Suprapubic skin (tissue), 4 donors: ENCODE measurements at regions not wholly inside any gene's neighbourhood (a gene's known extent, or its start where the extent isn't known, plus 50 kb on each side); places are given as distances from the start of the nearest gene placed in this dataset.
"Not testable (repeated sequence)": the region's sequence is repeated elsewhere in the genome, so short reads cannot be mapped to it uniquely, and the experiment has no call there.

Source experiments
- DNase-seq, 2 donors: peaks; one replicate each; pipeline ENCODE4 v3.0.0-alpha.2; 2019; ENCODE audit warnings: low spot score in 2 of 2
- H3K27ac ChIP-seq: fragments of 200-600 bp; sonication (generic); one replicate; pipeline ENCODE4 v1.5.1; 2019
- H3K27me3 ChIP-seq: fragments of 200-600 bp; sonication (generic); one replicate; pipeline ENCODE4 v1.5.1; 2019
- H3K36me3 ChIP-seq: fragments of 200-600 bp; sonication (generic); one replicate; pipeline ENCODE4 v1.5.1; 2019
- H3K4me1 ChIP-seq: fragments of 200-600 bp; sonication (generic); one replicate; pipeline ENCODE4 v1.5.1; 2019
- H3K4me3 ChIP-seq: fragments of 200-600 bp; sonication (generic); one replicate; pipeline ENCODE4 v1.5.1; 2019; ENCODE audit warnings: mild to moderate bottlenecking
- H3K9me3 ChIP-seq: fragments of 200-600 bp; sonication (generic); one replicate; pipeline ENCODE4 v1.5.1; 2019
- CTCF ChIP-seq, 2 donors: fragments of 200-600 bp in 1 of 2; fragments of 450-650 bp in 1 of 2; sonication (generic) in 1 of 2; IDR thresholded peaks; one replicate each; pipeline ENCODE4 v1.5.1; 2016 to 2019; ENCODE audit warnings: antibody characterized with exemption in 2 of 2, mild to moderate bottlenecking in 1 of 2, moderate library complexity in 1 of 2
- EP300 ChIP-seq: sonication (generic); formaldehyde crosslinking; IDR thresholded peaks from one replicate; pipeline ENCODE4 v1.6.1; 2017; ENCODE audit warnings: antibody characterized with exemption
- POLR2A ChIP-seq, 2 donors: fragments of 450-650 bp; IDR thresholded peaks; one replicate each; pipeline ENCODE4 v1.6.1; 2017; ENCODE audit warnings: antibody characterized with exemption in 2 of 2, mild to moderate bottlenecking in 2 of 2, moderate library complexity in 2 of 2
- POLR2AphosphoS5 ChIP-seq, 3 donors: sonication (generic); formaldehyde crosslinking; IDR thresholded peaks; one replicate each; pipeline ENCODE4 v1.6.1; 2017; ENCODE audit warnings: antibody characterized with exemption in 3 of 3
- WGBS: methylation state at CpG from one replicate; pipeline ENCODE4 v1.1.5; 2018; 5-methylcytosine and 5-hydroxymethylcytosine counted together

GRCh38 chr9:25094518-25094917, 548.8 kb upstream of the IZUMO3 start:
- WGBS: 89% methylated on average over 3 of the region's 3 CpGs

GRCh38 chr9:25078202-25078601, 532.5 kb upstream of the IZUMO3 start:
- no peak for DNase-seq
- Histone ChIP-seq H3K27me3 (no peaks in the 10 kb centered on the region), H3K4me3 (no peak overlapping the region), H3K27ac (no peak overlapping the region), H3K9me3 (peaks cover 4% of the 10 kb centered on the region), H3K4me1 (no peaks in the 10 kb centered on the region), H3K36me3 (no peaks in the 10 kb centered on the region)
- 74% methylated on average over 3 of the region's 3 CpGs for WGBS
- TF ChIP-seq CTCF (IDR thresholded peaks at IDR 0.05): no peak
- no peak for TF ChIP-seq POLR2AphosphoS5 (IDR thresholded peaks at IDR 0.05)
- TF ChIP-seq EP300: no peak
- TF ChIP-seq POLR2A (IDR thresholded peaks at IDR 0.05): no peak

More at GRCh38 chr9:25094518-25094917, 548.8 kb upstream of the IZUMO3 start:
- Histone ChIP-seq H3K9me3 (no peaks in the 10 kb centered on the region), H3K4me1 (no peaks in the 10 kb centered on the region), H3K27me3 (no peaks in the 10 kb centered on the region), H3K4me3 (no peak overlapping the region), H3K27ac (no peak overlapping the region), H3K36me3 (no peaks in the 10 kb centered on the region)
- no peak for DNase-seq
- no peak for TF ChIP-seq CTCF (IDR thresholded peaks at IDR 0.05)

GRCh38 chr9:25048098-25048724, 502.5 kb upstream of the IZUMO3 start:
- DNase-seq: no peak
- Histone ChIP-seq H3K27ac (no peak overlapping the region), H3K36me3 (no peaks in the 10 kb centered on the region), H3K9me3 (no peaks in the 10 kb centered on the region), H3K4me1 (no peaks in the 10 kb centered on the region), H3K4me3 (no peak overlapping the region), H3K27me3 (no peaks in the 10 kb centered on the region)
- no peak for TF ChIP-seq POLR2AphosphoS5 (IDR thresholded peaks at IDR 0.05)
- no peak for TF ChIP-seq CTCF (IDR thresholded peaks at IDR 0.05)
- TF ChIP-seq POLR2A (IDR thresholded peaks at IDR 0.05): no peak
- no peak for TF ChIP-seq EP300
- WGBS: 83% methylated on average over 1 of the region's 1 CpG

- H3K9me3 ChIP-seq, H3K36me3 ChIP-seq, H3K4me1 ChIP-seq, H3K4me3 ChIP-seq, DNase-seq, H3K27ac ChIP-seq, H3K27me3 ChIP-seq: not testable (repeated sequence)
- WGBS: 81% methylated on average over 8 of the region's 8 CpGs
Observed at GRCh38 chr9:25045469-25045868, 499.8 kb upstream of the IZUMO3 start.

- no peak for TF ChIP-seq EP300
- TF ChIP-seq POLR2A (IDR thresholded peaks at IDR 0.05): no peak
- TF ChIP-seq POLR2AphosphoS5 (IDR thresholded peaks at IDR 0.05): no peak
- TF ChIP-seq CTCF (IDR thresholded peaks at IDR 0.05): no peak
- Histone ChIP-seq H3K27ac (no peak overlapping the region), H3K4me3 (no peak overlapping the region), H3K9me3 (no peaks in the 10 kb centered on the region), H3K4me1 (no peaks in the 10 kb centered on the region), H3K36me3 (no peaks in the 10 kb centered on the region), H3K27me3 (no peaks in the 10 kb centered on the region)
- WGBS: 68% methylated on average over 2 of the region's 2 CpGs
- no peak for DNase-seq
Observed at GRCh38 chr9:25029743-25030142, 484.0 kb upstream of the IZUMO3 start.

GRCh38 chr9:25025686-25026085, 480.0 kb upstream of the IZUMO3 start:
- no peaks in the 10 kb centered on the region for H3K4me1 ChIP-seq
- TF ChIP-seq EP300 (no peak), CTCF (IDR thresholded peaks at IDR 0.05) (no peak), POLR2A (IDR thresholded peaks at IDR 0.05) (no peak), POLR2AphosphoS5 (IDR thresholded peaks at IDR 0.05) (no peak)
- H3K36me3 ChIP-seq: no peaks in the 10 kb centered on the region
- H3K4me3 ChIP-seq: no peak overlapping the region
- WGBS: 87% methylated on average over 3 of the region's 9 CpGs
- no peak overlapping the region for H3K27ac ChIP-seq
- no peak for DNase-seq
- no peaks in the 10 kb centered on the region for H3K27me3 ChIP-seq
- H3K9me3 ChIP-seq: peaks cover 2% of the 10 kb centered on the region
